GM19463 (cell line): ENCODE measurements at regions not wholly inside any gene's neighbourhood (a gene's known extent, or its start where the extent isn't known, plus 50 kb on each side); places are given as distances from the start of the nearest gene placed in this dataset.
"Not testable (repeated sequence)": the region's sequence is repeated elsewhere in the genome, so short reads cannot be mapped to it uniquely, and the experiment has no call there.

Source experiments
- ATAC-seq: cut with Tn5 transposase; IDR thresholded peaks from one replicate; pipeline ENCODE4 v1.9.1; 2021; ENCODE audit warnings: mild to moderate bottlenecking, moderate library complexity; ENCODE audit not compliant: unreplicated experiment

- ATAC-seq: not testable (repeated sequence)
Observed at GRCh38 chr14:34049187-34049586, 98.3 kb upstream of the EGLN3 start.

GRCh38 chr14:34046799-34047520 is 96.1 kb upstream of the EGLN3 start:
- ATAC-seq: no peak

- ATAC-seq: no peak
Observed at GRCh38 chr14:34044666-34045306, 93.9 kb upstream of the EGLN3 start.

GRCh38 chr14:34044373-34044637 is 93.4 kb upstream of the EGLN3 start:
- ATAC-seq: no peak

GRCh38 chr14:34043627-34044372 is 92.9 kb upstream of the EGLN3 start:
- ATAC-seq: peak; percentile 96

- ATAC-seq: no peak
Observed at GRCh38 chr14:34041220-34041619, 90.3 kb upstream of the EGLN3 start.

GRCh38 chr14:34040766-34041165 is 89.9 kb upstream of the EGLN3 start:
- ATAC-seq: no peak

GRCh38 chr14:34039428-34040047 is 88.7 kb upstream of the EGLN3 start:
- no peak for ATAC-seq

- no peak for ATAC-seq
Observed at GRCh38 chr14:34038358-34039057, 87.6 kb upstream of the EGLN3 start.

- ATAC-seq: no peak
Observed at GRCh38 chr14:34036319-34036766, 85.5 kb upstream of the EGLN3 start.

- no peak for ATAC-seq
Observed at GRCh38 chr14:34035934-34036250, 85.0 kb upstream of the EGLN3 start.

GRCh38 chr14:34035177-34035933 is 84.5 kb upstream of the EGLN3 start:
- no peak for ATAC-seq

GRCh38 chr14:34034447-34035176 is 83.7 kb upstream of the EGLN3 start:
- ATAC-seq: no peak

GRCh38 chr14:34032720-34033119 is 81.8 kb upstream of the EGLN3 start:
- ATAC-seq: no peak

GRCh38 chr14:34030864-34031263 is 80.0 kb upstream of the EGLN3 start:
- ATAC-seq: no peak

GRCh38 chr14:34029921-34030334 is 79.1 kb upstream of the EGLN3 start:
- ATAC-seq: no peak

- ATAC-seq: no peak
Observed at GRCh38 chr14:34027990-34028495, 77.2 kb upstream of the EGLN3 start.

- ATAC-seq: no peak
Observed at GRCh38 chr14:34027130-34027989, 76.5 kb upstream of the EGLN3 start.
